ENCODE measurements at regions not wholly inside any gene's neighbourhood (a gene's known extent, or its start where the extent isn't known, plus 50 kb on each side); places are given as distances from the start of the nearest gene placed in this dataset.

- intact Hi-C loops (cut with DNase I, micrococcal nuclease), result loop anchor here (2.0 to 10.0 kb wide), 5 partner anchors 79 to 379 kb away; no protein-coding TSS in a partner anchor
- peak; percentile 93 for DNase-seq
- Mint-ChIP-seq H3K4me3 (peak overlapping the region; percentile 64), H3K27ac (no peak overlapping the region), H3K36me3 (ENCODE audit: low read depth) (no peaks in the 10 kb centered on the region), H3K9me3 (ENCODE audit: low read depth) (no peaks in the 10 kb centered on the region), H3K4me1 (peaks cover 7% of the 10 kb centered on the region), H3K27me3 (no peaks in the 10 kb centered on the region)
- ChIA-PET CTCF (interaction anchor here (0.6 to 1.2 kb wide), 4 partner anchors 8 to 282 kb away, joined by 3 to 4 read pairs (median 4); no protein-coding TSS in a partner anchor), POLR2A (interaction anchor here (1.2 kb wide), 1 partner anchor 80 kb away, joined by 4 read pairs; no protein-coding TSS in a partner anchor)
- peak; percentile 89 for ATAC-seq
Observed at GRCh38 chr7:66413379-66414114, 208.4 kb downstream of the TPST1 start.

- Mint-ChIP-seq H3K36me3 (ENCODE audit: low read depth) (no peaks in the 10 kb centered on the region), H3K27ac (no peak overlapping the region), H3K27me3 (no peaks in the 10 kb centered on the region), H3K9me3 (ENCODE audit: low read depth) (no peaks in the 10 kb centered on the region), H3K4me3 (no peak overlapping the region), H3K4me1 (peaks cover 7% of the 10 kb centered on the region)
- intact Hi-C loops (cut with DNase I, micrococcal nuclease), result loop anchor here in 1 of 2 experiments (10.0 kb wide), 3 partner anchors 239 to 381 kb away; no protein-coding TSS in a partner anchor
- ATAC-seq, result no peak
- POLR2A ChIA-PET, result no interaction called here
- CTCF ChIA-PET, result no interaction called here
- no peak for DNase-seq
Observed at GRCh38 chr7:66415659-66416265, 210.6 kb downstream of the TPST1 start.

- no peaks in the 10 kb centered on the region for H3K27me3 Mint-ChIP-seq
- intact Hi-C loops (cut with DNase I, micrococcal nuclease), result loop anchor here in 1 of 2 experiments (10.0 kb wide), 3 partner anchors 236 to 384 kb away; no protein-coding TSS in a partner anchor
- no peaks in the 10 kb centered on the region for H3K9me3 Mint-ChIP-seq (ENCODE audit: low read depth)
- CTCF ChIA-PET, result no interaction called here
- no peaks in the 10 kb centered on the region for H3K36me3 Mint-ChIP-seq (ENCODE audit: low read depth)
- no peak overlapping the region for H3K27ac Mint-ChIP-seq
- no peak overlapping the region for H3K4me3 Mint-ChIP-seq
- POLR2A ChIA-PET, result no interaction called here
- H3K4me1 Mint-ChIP-seq, result peaks cover 3% of the 10 kb centered on the region
- ATAC-seq, result no peak
- no peak for DNase-seq
Observed at GRCh38 chr7:66418537-66418936, 210.1 kb upstream of the KCTD7 start.

GRCh38 chr7:66419210-66419609 is 209.5 kb upstream of the KCTD7 start:
- Mint-ChIP-seq H3K36me3 (ENCODE audit: low read depth) (no peaks in the 10 kb centered on the region), H3K27ac (no peak overlapping the region), H3K4me3 (no peak overlapping the region), H3K4me1 (no peaks in the 10 kb centered on the region), H3K9me3 (ENCODE audit: low read depth) (no peaks in the 10 kb centered on the region), H3K27me3 (no peaks in the 10 kb centered on the region)
- ChIA-PET POLR2A (no interaction called here), CTCF (interaction anchor here (0.9 to 1.0 kb wide), 2 partner anchors 32 to 69 kb away, joined by 3 read pairs; no protein-coding TSS in a partner anchor)
- intact Hi-C loops (cut with DNase I, micrococcal nuclease), result loop anchor here in 1 of 2 experiments (10.0 kb wide), 3 partner anchors 236 to 384 kb away; no protein-coding TSS in a partner anchor
- no peak for ATAC-seq
- DNase-seq, result no peak

- Mint-ChIP-seq H3K27me3 (no peaks in the 10 kb centered on the region), H3K9me3 (ENCODE audit: low read depth) (no peaks in the 10 kb centered on the region), H3K4me3 (no peak overlapping the region), H3K36me3 (ENCODE audit: low read depth) (no peaks in the 10 kb centered on the region), H3K4me1 (no peaks in the 10 kb centered on the region), H3K27ac (no peak overlapping the region)
- ChIA-PET POLR2A (no interaction called here), CTCF (no interaction called here)
- DNase-seq (no peak), ATAC-seq (no peak)
- intact Hi-C loops (cut with DNase I, micrococcal nuclease), result no loop called here
Observed at GRCh38 chr7:66421830-66422475, 206.7 kb upstream of the KCTD7 start.

GRCh38 chr7:66423729-66424128 is 205.0 kb upstream of the KCTD7 start:
- no peak for DNase-seq
- ChIA-PET POLR2A (no interaction called here), CTCF (no interaction called here)
- intact Hi-C loops (cut with DNase I, micrococcal nuclease), result no loop called here
- Mint-ChIP-seq H3K36me3 (ENCODE audit: low read depth) (peaks cover 2% of the 10 kb centered on the region), H3K4me1 (no peaks in the 10 kb centered on the region), H3K9me3 (ENCODE audit: low read depth) (no peaks in the 10 kb centered on the region), H3K27me3 (no peaks in the 10 kb centered on the region), H3K4me3 (no peak overlapping the region), H3K27ac (no peak overlapping the region)
- ATAC-seq, result no peak

- no peaks in the 10 kb centered on the region for H3K27me3 Mint-ChIP-seq
- H3K4me3 Mint-ChIP-seq, result no peak overlapping the region
- DNase-seq (no peak), ATAC-seq (no peak)
- H3K4me1 Mint-ChIP-seq, result no peaks in the 10 kb centered on the region
- intact Hi-C loops (cut with DNase I, micrococcal nuclease), result no loop called here
- CTCF ChIA-PET, result interaction anchor here (1.1 kb wide), 1 partner anchor 13 kb away, joined by 3 read pairs; no protein-coding TSS in a partner anchor
- no peaks in the 10 kb centered on the region for H3K9me3 Mint-ChIP-seq (ENCODE audit: low read depth)
- H3K36me3 Mint-ChIP-seq (ENCODE audit: low read depth), result peaks cover 5% of the 10 kb centered on the region
- POLR2A ChIA-PET, result no interaction called here
- H3K27ac Mint-ChIP-seq, result no peak overlapping the region
Observed at GRCh38 chr7:66426332-66426731, 202.3 kb upstream of the KCTD7 start.

- POLR2A ChIA-PET, result no interaction called here
- no peak for ATAC-seq
- no peak for DNase-seq
- Mint-ChIP-seq H3K4me1 (no peaks in the 10 kb centered on the region), H3K27me3 (no peaks in the 10 kb centered on the region), H3K9me3 (ENCODE audit: low read depth) (no peaks in the 10 kb centered on the region), H3K27ac (no peak overlapping the region), H3K36me3 (ENCODE audit: low read depth) (peaks cover 5% of the 10 kb centered on the region), H3K4me3 (no peak overlapping the region)
- CTCF ChIA-PET, result no interaction called here
- intact Hi-C loops (cut with DNase I, micrococcal nuclease), result no loop called here
Observed at GRCh38 chr7:66426996-66427395, 201.7 kb upstream of the KCTD7 start.

GRCh38 chr7:66427956-66428355 is 200.7 kb upstream of the KCTD7 start:
- intact Hi-C loops (cut with DNase I, micrococcal nuclease), result no loop called here
- Mint-ChIP-seq H3K36me3 (ENCODE audit: low read depth) (peaks cover 5% of the 10 kb centered on the region), H3K4me1 (no peaks in the 10 kb centered on the region), H3K4me3 (no peak overlapping the region), H3K27me3 (no peaks in the 10 kb centered on the region), H3K27ac (no peak overlapping the region), H3K9me3 (ENCODE audit: low read depth) (no peaks in the 10 kb centered on the region)
- ATAC-seq (no peak), DNase-seq (no peak)
- ChIA-PET CTCF (no interaction called here), POLR2A (no interaction called here)

GRCh38 chr7:66429498-66430163 is 199.1 kb upstream of the KCTD7 start:
- CTCF ChIA-PET, result no interaction called here
- Mint-ChIP-seq H3K27me3 (no peaks in the 10 kb centered on the region), H3K4me1 (no peaks in the 10 kb centered on the region), H3K27ac (no peak overlapping the region), H3K4me3 (no peak overlapping the region), H3K9me3 (ENCODE audit: low read depth) (no peaks in the 10 kb centered on the region), H3K36me3 (ENCODE audit: low read depth) (peaks cover 6% of the 10 kb centered on the region)
- intact Hi-C loops (cut with DNase I, micrococcal nuclease), result loop anchor here in 1 of 2 experiments (10.0 kb wide), 1 partner anchor 55 kb away; no protein-coding TSS in a partner anchor
- POLR2A ChIA-PET, result no interaction called here
- DNase-seq, result no peak
- ATAC-seq, result no peak

- peaks cover 6% of the 10 kb centered on the region for H3K36me3 Mint-ChIP-seq (ENCODE audit: low read depth)
- no peak overlapping the region for H3K4me3 Mint-ChIP-seq
- ChIA-PET POLR2A (no interaction called here), CTCF (no interaction called here)
- H3K4me1 Mint-ChIP-seq, result no peaks in the 10 kb centered on the region
- ATAC-seq, result no peak
- no peak overlapping the region for H3K27ac Mint-ChIP-seq
- intact Hi-C loops (cut with DNase I, micrococcal nuclease), result loop anchor here in 1 of 2 experiments (10.0 kb wide), 1 partner anchor 55 kb away; no protein-coding TSS in a partner anchor
- no peaks in the 10 kb centered on the region for H3K27me3 Mint-ChIP-seq
- DNase-seq, result no peak
- H3K9me3 Mint-ChIP-seq (ENCODE audit: low read depth), result no peaks in the 10 kb centered on the region
Observed at GRCh38 chr7:66430164-66430545, 198.5 kb upstream of the KCTD7 start.
